Sigmoid colon (tissue), 6 donors: ENCODE measurements at regions not wholly inside any gene's neighbourhood (a gene's known extent, or its start where the extent isn't known, plus 50 kb on each side); places are given as distances from the start of the nearest gene placed in this dataset.
"Not testable (repeated sequence)": the region's sequence is repeated elsewhere in the genome, so short reads cannot be mapped to it uniquely, and the experiment has no call there.

ENCODE experiments used
- DNase-seq: peaks from one replicate; pipeline ENCODE4 v3.0.0-alpha.2; 2019
- H3K27ac ChIP-seq, 4 donors: fragments of 200-600 bp; sonication (generic); one replicate each; pipeline ENCODE4 v1.5.1; 2016 to 2019; ENCODE audit warnings: mild to moderate bottlenecking in 1 of 4
- H3K27me3 ChIP-seq, 3 donors: fragments of 200-600 bp; sonication (generic); one replicate each; pipeline ENCODE4 v1.5.1; 2019; ENCODE audit warnings: mild to moderate bottlenecking in 1 of 3
- H3K36me3 ChIP-seq, 4 donors: fragments of 200-600 bp; sonication (generic); one replicate each; pipeline ENCODE4 v1.5.1; 2016 to 2019
- H3K4me1 ChIP-seq, 4 donors: fragments of 200-600 bp; sonication (generic); one replicate each; pipeline ENCODE4 v1.5.1; 2017 to 2019
- H3K4me3 ChIP-seq, 4 donors: fragments of 200-600 bp; sonication (generic); one replicate each; pipeline ENCODE4 v1.5.1; 2017 to 2019; ENCODE audit warnings: mild to moderate bottlenecking in 2 of 4, moderate library complexity in 1 of 4
- H3K9me3 ChIP-seq, 4 donors: fragments of 200-600 bp in 3 of 4; sonication (generic) in 3 of 4; one replicate each; pipeline versions ENCODE4 v1.5.1 to v1.6.1; 2013 to 2019
- EP300 ChIP-seq, 4 donors: sonication (generic); formaldehyde crosslinking; IDR thresholded peaks; one replicate each; pipeline ENCODE4 v1.6.1; 2017; ENCODE audit warnings: antibody characterized with exemption in 4 of 4
- POLR2A ChIP-seq, 2 donors: fragments of 450-650 bp; IDR thresholded peaks; one replicate each; pipeline ENCODE4 v1.6.1; 2016; ENCODE audit warnings: antibody characterized with exemption in 2 of 2, mild to moderate bottlenecking in 2 of 2, moderate library complexity in 2 of 2
- POLR2AphosphoS5 ChIP-seq, 4 donors: sonication (generic); formaldehyde crosslinking; IDR thresholded peaks; one replicate each; pipeline ENCODE4 v1.6.1; 2017; ENCODE audit warnings: antibody characterized with exemption in 4 of 4
- WGBS, 2 donors: extraction: QIAGEN DNeasy Blood & Tissue Kit; methylation state at CpG; one replicate each; pipeline ENCODE4 v1.1.7; 2013; 5-methylcytosine and 5-hydroxymethylcytosine counted together
- intact Hi-C: fragments of 100-400 bp; cut with DNase I; formaldehyde crosslinking; loops from one replicate; pipeline ENCODE4 v1.15.1; 2023
- TF ChIP-seq, protein P1 (sequence below), 4 experiments: fragments of 450-650 bp in 3 of 4; fragments of 200-600 bp in 1 of 4; IDR thresholded peaks; one replicate each; pipeline ENCODE4 v1.5.1; 2016 to 2019; ENCODE audit warnings: antibody characterized with exemption in 4 of 4, mild to moderate bottlenecking in 3 of 4, moderate library complexity in 2 of 4
- donor health status: healthy with polysubstance abuse.
- donor health status: healthy.

DNA sequence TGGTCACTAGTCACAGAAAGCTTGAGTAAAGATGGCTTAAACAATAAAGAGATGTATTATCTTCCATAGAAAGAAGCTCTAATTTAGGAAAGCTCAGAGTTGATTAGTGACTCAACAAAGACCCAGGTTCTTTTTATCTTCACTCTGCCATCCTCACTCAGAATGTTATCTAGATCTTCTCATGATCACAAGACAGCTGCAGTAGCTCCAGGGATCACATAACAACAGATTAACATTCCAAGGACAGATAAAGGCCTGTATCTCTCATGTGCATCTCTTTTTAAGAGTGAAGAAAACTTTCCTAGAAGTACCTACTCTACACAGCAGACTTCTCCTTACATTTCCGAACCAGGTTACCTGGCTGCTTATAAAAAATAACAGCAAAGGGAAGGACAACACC lies 368.7 kb upstream of the PROX1 start:
- no peak for TF ChIP-seq POLR2AphosphoS5 (IDR thresholded peaks at IDR 0.05)
- TF ChIP-seq, protein P1, sequence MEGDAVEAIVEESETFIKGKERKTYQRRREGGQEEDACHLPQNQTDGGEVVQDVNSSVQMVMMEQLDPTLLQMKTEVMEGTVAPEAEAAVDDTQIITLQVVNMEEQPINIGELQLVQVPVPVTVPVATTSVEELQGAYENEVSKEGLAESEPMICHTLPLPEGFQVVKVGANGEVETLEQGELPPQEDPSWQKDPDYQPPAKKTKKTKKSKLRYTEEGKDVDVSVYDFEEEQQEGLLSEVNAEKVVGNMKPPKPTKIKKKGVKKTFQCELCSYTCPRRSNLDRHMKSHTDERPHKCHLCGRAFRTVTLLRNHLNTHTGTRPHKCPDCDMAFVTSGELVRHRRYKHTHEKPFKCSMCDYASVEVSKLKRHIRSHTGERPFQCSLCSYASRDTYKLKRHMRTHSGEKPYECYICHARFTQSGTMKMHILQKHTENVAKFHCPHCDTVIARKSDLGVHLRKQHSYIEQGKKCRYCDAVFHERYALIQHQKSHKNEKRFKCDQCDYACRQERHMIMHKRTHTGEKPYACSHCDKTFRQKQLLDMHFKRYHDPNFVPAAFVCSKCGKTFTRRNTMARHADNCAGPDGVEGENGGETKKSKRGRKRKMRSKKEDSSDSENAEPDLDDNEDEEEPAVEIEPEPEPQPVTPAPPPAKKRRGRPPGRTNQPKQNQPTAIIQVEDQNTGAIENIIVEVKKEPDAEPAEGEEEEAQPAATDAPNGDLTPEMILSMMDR (IDR thresholded peaks at IDR 0.05): no peak
- no peak for TF ChIP-seq POLR2A (IDR thresholded peaks at IDR 0.05)
- no peak for TF ChIP-seq EP300 (IDR thresholded peaks at IDR 0.05)
- H3K4me1 ChIP-seq: no peaks in the 10 kb centered on the region
- no peak overlapping the region for H3K27ac ChIP-seq
- no peak overlapping the region for H3K4me3 ChIP-seq
- no peaks in the 10 kb centered on the region for H3K9me3 ChIP-seq
- no peaks in the 10 kb centered on the region for H3K36me3 ChIP-seq
- intact Hi-C loops: no loop called here
- 90 to 94% methylated on average over 1 of the region's 1 CpG for WGBS, 2 donors
- no peak for DNase-seq
- H3K27me3 ChIP-seq: no peaks in the 10 kb centered on the region

GRCh38 chr1:213621077-213621476 lies 366.7 kb upstream of the PROX1 start:
- no peaks in the 10 kb centered on the region for H3K9me3 ChIP-seq
- no peak for TF ChIP-seq POLR2AphosphoS5 (IDR thresholded peaks at IDR 0.05)
- no peak for TF ChIP-seq EP300 (IDR thresholded peaks at IDR 0.05)
- TF ChIP-seq POLR2A (IDR thresholded peaks at IDR 0.05): no peak
- TF ChIP-seq, protein P1 (IDR thresholded peaks at IDR 0.05): no peak
- H3K36me3 ChIP-seq: no peaks in the 10 kb centered on the region
- intact Hi-C loops: no loop called here
- no peak overlapping the region for H3K27ac ChIP-seq
- H3K4me3 ChIP-seq: no peak overlapping the region
- 81 to 90% methylated on average over 6 of the region's 6 CpGs for WGBS, 2 donors
- DNase-seq: no peak
- H3K27me3 ChIP-seq: no peaks in the 10 kb centered on the region
- H3K4me1 ChIP-seq: no peaks in the 10 kb centered on the region

- H3K27me3 ChIP-seq: no peaks in the 10 kb centered on the region
- H3K4me1 ChIP-seq: no peaks in the 10 kb centered on the region
- 65 to 84% methylated on average over 19 of the region's 19 CpGs for WGBS, 2 donors
- H3K9me3 ChIP-seq: no peaks in the 10 kb centered on the region
- TF ChIP-seq POLR2A (IDR thresholded peaks at IDR 0.05): no peak
- no peak overlapping the region for H3K4me3 ChIP-seq
- DNase-seq: no peak
- no peaks in the 10 kb centered on the region for H3K36me3 ChIP-seq
- H3K27ac ChIP-seq: no peak overlapping the region
- intact Hi-C loops: no loop called here
Observed at GRCh38 chr1:213622365-213623063, 365.3 kb upstream of the PROX1 start.

GRCh38 chr1:213623064-213623581 lies 364.6 kb upstream of the PROX1 start:
- no peaks in the 10 kb centered on the region for H3K9me3 ChIP-seq
- no peaks in the 10 kb centered on the region for H3K27me3 ChIP-seq
- DNase-seq: no peak
- TF ChIP-seq, protein P1 (IDR thresholded peaks at IDR 0.05): no peak
- WGBS, 2 donors: 82 to 90% methylated on average over 9 of the region's 9 CpGs
- no peak overlapping the region for H3K27ac ChIP-seq
- intact Hi-C loops: no loop called here
- H3K36me3 ChIP-seq: no peaks in the 10 kb centered on the region
- no peak overlapping the region for H3K4me3 ChIP-seq
- no peaks in the 10 kb centered on the region for H3K4me1 ChIP-seq

- Histone ChIP-seq H3K9me3 (no peaks in the 10 kb centered on the region), H3K36me3 (no peaks in the 10 kb centered on the region), H3K4me1 (no peaks in the 10 kb centered on the region), H3K4me3 (no peak overlapping the region), H3K27ac (no peak overlapping the region), H3K27me3 (no peaks in the 10 kb centered on the region)
- WGBS, 2 donors: 73 to 82% methylated on average over 4 of the region's 4 CpGs
- no peak for DNase-seq
- TF ChIP-seq, protein P1 (IDR thresholded peaks at IDR 0.05): no peak
- no peak for TF ChIP-seq POLR2A (IDR thresholded peaks at IDR 0.05)
- TF ChIP-seq EP300 (IDR thresholded peaks at IDR 0.05): no peak
- no peak for TF ChIP-seq POLR2AphosphoS5 (IDR thresholded peaks at IDR 0.05)
- intact Hi-C loops: no loop called here
Observed at GRCh38 chr1:213623862-213624261, 363.9 kb upstream of the PROX1 start.

DNA sequence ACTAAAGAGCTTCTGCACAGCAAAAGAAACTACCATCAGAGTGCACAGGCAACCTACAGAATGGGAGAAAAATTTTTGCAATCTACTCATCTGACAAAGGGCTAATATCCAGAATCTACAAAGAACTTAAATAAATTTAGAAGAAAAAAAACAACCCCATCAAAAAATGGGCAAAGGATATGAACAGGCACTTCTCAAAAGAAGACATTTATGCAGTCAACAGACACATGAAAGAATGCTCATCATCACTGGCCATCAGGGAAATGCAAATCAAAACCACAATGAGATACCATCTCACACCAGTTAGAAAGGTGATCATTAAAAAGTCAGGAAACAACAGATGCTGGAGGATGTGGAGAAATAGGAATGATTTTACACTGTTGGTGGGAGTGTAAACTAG lies 351.0 kb upstream of the PROX1 start:
- intact Hi-C loops, DNase-seq, H3K4me3 ChIP-seq, H3K27ac ChIP-seq, H3K27me3 ChIP-seq, H3K4me1 ChIP-seq, H3K9me3 ChIP-seq, H3K36me3 ChIP-seq: not testable (repeated sequence)
